K562 (cell line): ENCODE measurements at regions not wholly inside any gene's neighbourhood (a gene's known extent, or its start where the extent isn't known, plus 50 kb on each side); places are given as distances from the start of the nearest gene placed in this dataset.

Experiments used
- RCOR1 ChIP-seq, 2 experiments: IDR thresholded peaks; 2 replicates each; pipeline ENCODE4 v1.6.1; 2012; ENCODE audit warnings: low read depth in 2 of 2, low read length in 2 of 2, borderline replicate concordance in 1 of 2, improper control_type of control experiment in 1 of 2
- ZNF24 ChIP-seq: fragments of 450-650 bp; IDR thresholded peaks from 2 replicates; pipeline ENCODE4 v1.6.1; 2016
- ZNF324 ChIP-seq: fragments of 250-450 bp; sonication (Bioruptor Pico); IDR thresholded peaks from 2 replicates; pipeline ENCODE4 v1.4.0; 2020; ENCODE audit warnings: mild to moderate bottlenecking
- TF ChIP-seq, protein P1 (sequence below): sonication (generic); formaldehyde crosslinking; IDR thresholded peaks from 2 replicates; pipeline ENCODE4 v1.8.1; 2023; ENCODE audit warnings: mild to moderate bottlenecking, missing genetic modification reagents

DNA sequence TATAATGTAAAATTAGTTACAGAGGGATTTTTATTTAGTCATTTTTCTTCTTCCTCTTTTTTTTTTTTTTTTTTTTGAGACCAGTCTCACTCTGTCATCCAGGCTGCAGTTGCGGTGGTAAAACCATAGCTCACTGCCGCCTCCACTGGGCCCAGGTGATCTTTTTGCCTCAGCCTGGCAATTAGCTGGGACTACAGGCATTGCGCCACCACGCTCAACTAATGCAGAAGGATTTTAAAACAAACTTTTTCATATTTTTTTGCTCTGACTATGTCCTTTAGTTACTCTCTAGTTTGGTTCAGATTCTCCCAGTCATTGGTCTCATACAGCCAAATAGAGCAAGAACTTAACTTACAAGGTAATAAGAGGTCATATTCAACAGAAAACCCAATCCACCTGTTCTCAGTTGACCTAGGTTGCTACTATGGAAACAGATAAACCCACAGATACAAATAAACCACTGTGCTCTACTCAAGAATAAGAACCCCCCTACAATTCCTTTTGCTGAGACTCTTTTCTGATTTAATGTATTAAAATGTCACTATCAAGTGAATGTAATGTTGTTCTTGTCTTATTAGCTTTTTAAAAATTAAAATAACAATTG, 50.1 kb upstream of the TTC39B start:
- TF ChIP-seq ZNF324 (CRISPR knock-in tag), result no peak
- TF ChIP-seq ZNF24, result no peak
- TF ChIP-seq, protein P1, sequence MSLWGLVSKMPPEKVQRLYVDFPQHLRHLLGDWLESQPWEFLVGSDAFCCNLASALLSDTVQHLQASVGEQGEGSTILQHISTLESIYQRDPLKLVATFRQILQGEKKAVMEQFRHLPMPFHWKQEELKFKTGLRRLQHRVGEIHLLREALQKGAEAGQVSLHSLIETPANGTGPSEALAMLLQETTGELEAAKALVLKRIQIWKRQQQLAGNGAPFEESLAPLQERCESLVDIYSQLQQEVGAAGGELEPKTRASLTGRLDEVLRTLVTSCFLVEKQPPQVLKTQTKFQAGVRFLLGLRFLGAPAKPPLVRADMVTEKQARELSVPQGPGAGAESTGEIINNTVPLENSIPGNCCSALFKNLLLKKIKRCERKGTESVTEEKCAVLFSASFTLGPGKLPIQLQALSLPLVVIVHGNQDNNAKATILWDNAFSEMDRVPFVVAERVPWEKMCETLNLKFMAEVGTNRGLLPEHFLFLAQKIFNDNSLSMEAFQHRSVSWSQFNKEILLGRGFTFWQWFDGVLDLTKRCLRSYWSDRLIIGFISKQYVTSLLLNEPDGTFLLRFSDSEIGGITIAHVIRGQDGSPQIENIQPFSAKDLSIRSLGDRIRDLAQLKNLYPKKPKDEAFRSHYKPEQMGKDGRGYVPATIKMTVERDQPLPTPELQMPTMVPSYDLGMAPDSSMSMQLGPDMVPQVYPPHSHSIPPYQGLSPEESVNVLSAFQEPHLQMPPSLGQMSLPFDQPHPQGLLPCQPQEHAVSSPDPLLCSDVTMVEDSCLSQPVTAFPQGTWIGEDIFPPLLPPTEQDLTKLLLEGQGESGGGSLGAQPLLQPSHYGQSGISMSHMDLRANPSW (CRISPR knock-in tag), result no peak
- TF ChIP-seq RCOR1 (IDR thresholded peaks at IDR 0.05; ENCODE audit: borderline replicate concordance in 1 of 2, low read depth in 2 of 2, low read length in 2 of 2), result no peak
